ENCODE measurements at regions not wholly inside any gene's neighbourhood (a gene's known extent, or its start where the extent isn't known, plus 50 kb on each side); places are given as distances from the start of the nearest gene placed in this dataset.

DNA sequence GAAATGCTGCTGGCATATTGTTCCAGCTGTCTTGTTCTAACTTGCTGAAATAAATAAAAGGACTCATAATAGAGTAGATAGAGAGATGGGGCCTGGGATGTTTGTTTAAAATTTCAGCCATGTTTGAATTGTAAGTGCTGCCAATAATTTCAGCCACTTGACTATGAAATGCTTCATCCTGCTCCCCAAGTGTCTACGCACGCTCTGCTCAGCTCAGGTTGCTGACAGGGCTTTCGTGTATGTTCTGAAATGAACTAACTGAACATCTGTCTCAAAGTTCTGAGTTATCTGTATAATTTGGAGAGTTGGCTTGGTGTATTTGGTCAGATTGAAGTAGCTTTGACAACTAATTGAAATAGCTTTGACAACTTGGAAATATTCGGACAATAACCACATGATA lies 387.8 kb downstream of the BMP2 start:
- H3K4me3 ChIP-seq (ENCODE audit: low read length in 3 of 3): no peak overlapping the region
- no peaks in the 10 kb centered on the region for H3K36me3 ChIP-seq (ENCODE audit: control insufficient read depth in 2 of 3, insufficient read depth in 3 of 3, low read length in 3 of 3)
- no peak for FAIRE-seq
- no peaks in the 10 kb centered on the region for H3K27me3 ChIP-seq (ENCODE audit: control insufficient read depth, insufficient read depth, low read length)
- H3K27ac ChIP-seq (ENCODE audit: low read depth in 2 of 2, low read length in 2 of 2): no peak overlapping the region
- no peak for DNase-seq
- intact Hi-C loops (cut with DNase I): no loop called here
- no peaks in the 10 kb centered on the region for H3K4me1 ChIP-seq (ENCODE audit: control insufficient read depth in 2 of 3, insufficient read depth in 2 of 3, low read depth in 1 of 3, low read length in 3 of 3)
- no peak for TF ChIP-seq CTCF (IDR thresholded peaks at IDR 0.05; ENCODE audit: borderline replicate concordance, extremely low read depth, insufficient read depth)
- H3K9ac ChIP-seq (ENCODE audit: low read length in 3 of 3): no peak overlapping the region
- no peaks in the 10 kb centered on the region for H3K9me3 ChIP-seq (ENCODE audit: control insufficient read depth in 2 of 3, insufficient read depth in 1 of 3, low read length in 3 of 3)

DNA sequence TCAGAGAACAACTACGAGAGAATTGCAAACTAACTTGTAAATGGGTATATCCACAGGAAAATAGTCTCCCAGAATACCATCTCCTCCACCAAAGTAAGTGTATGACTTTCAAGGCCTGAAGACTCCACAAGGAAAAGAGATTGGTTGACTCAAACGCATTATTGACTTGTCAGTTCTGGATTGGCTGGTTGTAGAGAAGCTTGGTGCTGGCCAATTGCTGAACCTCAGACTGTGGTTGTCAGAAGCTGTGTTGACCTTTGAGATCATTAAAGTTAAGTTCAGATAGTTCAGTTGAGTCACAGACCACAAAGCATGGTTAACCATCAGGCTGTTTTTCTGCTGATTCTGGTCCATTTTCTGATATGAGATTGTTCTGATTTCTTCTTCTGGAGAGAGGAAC lies 388.3 kb downstream of the BMP2 start:
- H3K4me1 ChIP-seq (ENCODE audit: control insufficient read depth in 2 of 3, insufficient read depth in 2 of 3, low read depth in 1 of 3, low read length in 3 of 3): no peaks in the 10 kb centered on the region
- H3K4me3 ChIP-seq (ENCODE audit: low read length in 3 of 3): no peak overlapping the region
- intact Hi-C loops (cut with DNase I): no loop called here
- H3K27ac ChIP-seq (ENCODE audit: low read depth in 2 of 2, low read length in 2 of 2): no peak overlapping the region
- no peak for DNase-seq
- FAIRE-seq: no peak
- H3K9ac ChIP-seq (ENCODE audit: low read length in 3 of 3): no peak overlapping the region
- H3K9me3 ChIP-seq (ENCODE audit: control insufficient read depth in 2 of 3, insufficient read depth in 1 of 3, low read length in 3 of 3): no peaks in the 10 kb centered on the region
- TF ChIP-seq CTCF (IDR thresholded peaks at IDR 0.05; ENCODE audit: borderline replicate concordance, extremely low read depth, insufficient read depth): no peak
- no peaks in the 10 kb centered on the region for H3K27me3 ChIP-seq (ENCODE audit: control insufficient read depth, insufficient read depth, low read length)
- H3K36me3 ChIP-seq (ENCODE audit: control insufficient read depth in 2 of 3, insufficient read depth in 3 of 3, low read length in 3 of 3): no peaks in the 10 kb centered on the region

DNA sequence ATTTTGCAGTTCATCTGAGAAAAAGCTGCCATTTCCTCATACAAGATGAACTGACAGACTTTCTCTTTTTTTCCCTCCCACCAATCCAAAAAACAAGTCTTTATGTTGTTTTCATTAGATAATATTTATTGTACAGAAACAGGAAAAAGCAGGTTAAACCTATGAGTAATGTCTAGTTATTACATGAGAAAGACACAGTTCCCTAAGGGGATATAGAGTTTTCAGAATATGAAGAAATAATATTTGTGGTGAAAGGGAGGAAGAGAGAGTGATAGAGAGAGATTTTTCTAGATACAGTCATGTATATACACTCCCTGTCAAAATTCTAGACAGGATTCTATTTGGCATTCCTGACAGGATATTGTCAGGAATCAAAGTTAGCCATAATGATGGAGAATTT lies 392.4 kb downstream of the BMP2 start:
- FAIRE-seq: no peak
- H3K27me3 ChIP-seq (ENCODE audit: control insufficient read depth, insufficient read depth, low read length): no peaks in the 10 kb centered on the region
- DNase-seq: no peak
- H3K4me3 ChIP-seq (ENCODE audit: low read length in 3 of 3): no peak overlapping the region
- no peak for TF ChIP-seq CTCF (IDR thresholded peaks at IDR 0.05; ENCODE audit: borderline replicate concordance, extremely low read depth, insufficient read depth)
- no peaks in the 10 kb centered on the region for H3K36me3 ChIP-seq (ENCODE audit: control insufficient read depth in 2 of 3, insufficient read depth in 3 of 3, low read length in 3 of 3)
- H3K9me3 ChIP-seq (ENCODE audit: control insufficient read depth in 2 of 3, insufficient read depth in 1 of 3, low read length in 3 of 3): no peaks in the 10 kb centered on the region
- H3K4me1 ChIP-seq (ENCODE audit: control insufficient read depth in 2 of 3, insufficient read depth in 2 of 3, low read depth in 1 of 3, low read length in 3 of 3): no peaks in the 10 kb centered on the region
- no peak overlapping the region for H3K9ac ChIP-seq (ENCODE audit: low read length in 3 of 3)
- no peak overlapping the region for H3K27ac ChIP-seq (ENCODE audit: low read depth in 2 of 2, low read length in 2 of 2)
- intact Hi-C loops (cut with DNase I): no loop called here

- peak; percentile 25 for TF ChIP-seq CTCF (IDR thresholded peaks at IDR 0.05; ENCODE audit: borderline replicate concordance, extremely low read depth, insufficient read depth)
- no peak for FAIRE-seq
These were observed 394.2 kb downstream of the BMP2 start for GRCh38 chr20:7161690-7162089.

More at GRCh38 chr20:7161690-7162089, 394.2 kb downstream of the BMP2 start:
- no peaks in the 10 kb centered on the region for H3K4me1 ChIP-seq (ENCODE audit: control insufficient read depth in 2 of 3, insufficient read depth in 2 of 3, low read depth in 1 of 3, low read length in 3 of 3)
- no peak overlapping the region for H3K9ac ChIP-seq (ENCODE audit: low read length in 3 of 3)
- intact Hi-C loops (cut with DNase I): no loop called here
- H3K36me3 ChIP-seq (ENCODE audit: control insufficient read depth in 2 of 3, insufficient read depth in 3 of 3, low read length in 3 of 3): no peaks in the 10 kb centered on the region
- no peaks in the 10 kb centered on the region for H3K9me3 ChIP-seq (ENCODE audit: control insufficient read depth in 2 of 3, insufficient read depth in 1 of 3, low read length in 3 of 3)
- H3K4me3 ChIP-seq (ENCODE audit: low read length in 3 of 3): no peak overlapping the region
- no peaks in the 10 kb centered on the region for H3K27me3 ChIP-seq (ENCODE audit: control insufficient read depth, insufficient read depth, low read length)
- H3K27ac ChIP-seq (ENCODE audit: low read depth in 2 of 2, low read length in 2 of 2): no peak overlapping the region
- peak in 2 of 5 donors; percentile 49 for DNase-seq
